NCI-H345 treated with DMSO at 0.1 percent for 48 hours (cell line): ENCODE measurements at regions not wholly inside any gene's neighbourhood (a gene's known extent, or its start where the extent isn't known, plus 50 kb on each side); places are given as distances from the start of the nearest gene placed in this dataset.
"Not testable (repeated sequence)": the region's sequence is repeated elsewhere in the genome, so short reads cannot be mapped to it uniquely, and the experiment has no call there.

Experiments used
- DNase-seq: peaks from one replicate; lab custom pipeline; 2025; ENCODE audit not compliant: unreplicated experiment; lab: John Stamatoyannopoulos, UW

DNA sequence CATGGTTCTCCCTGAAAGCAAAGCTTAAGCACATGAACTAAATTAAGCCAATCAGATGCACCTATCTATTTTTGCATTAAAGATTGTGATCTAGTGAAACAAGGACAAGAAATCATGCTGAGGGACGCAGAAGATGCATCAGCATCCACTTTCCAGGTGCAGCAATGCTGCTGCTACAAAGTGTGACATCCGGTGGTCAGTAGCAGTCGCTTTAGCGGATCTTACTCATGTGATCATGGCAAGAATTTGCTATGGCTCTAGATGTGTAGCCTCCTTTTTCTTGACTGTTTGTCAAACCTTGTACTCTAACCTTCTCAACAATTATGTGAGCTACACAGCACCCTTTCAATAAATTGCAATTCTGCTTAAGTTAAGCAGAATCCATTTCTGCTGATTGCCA is 126.8 kb upstream of the SMLR1 start:
- DNase-seq = no peak

DNA sequence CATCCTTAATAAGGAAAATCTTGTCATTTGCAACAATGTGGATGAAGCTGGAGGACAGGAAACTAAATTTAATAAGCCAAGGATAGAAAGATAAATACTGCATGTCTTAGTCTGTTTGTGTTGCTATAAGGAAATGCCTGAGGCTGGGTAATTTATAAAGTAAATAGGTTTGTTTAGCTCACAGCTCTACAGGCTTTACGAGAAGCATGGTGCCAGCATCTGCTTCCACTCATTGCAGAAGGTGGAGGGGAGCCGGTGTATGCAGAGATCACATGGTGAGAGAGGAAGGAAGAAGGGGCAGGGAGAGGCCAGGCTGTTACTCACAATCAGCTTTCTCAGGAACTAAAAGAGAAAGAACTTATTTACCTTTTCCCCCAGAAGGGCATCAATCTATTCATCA is 118.9 kb upstream of the SMLR1 start:
- DNase-seq = no peak

DNA sequence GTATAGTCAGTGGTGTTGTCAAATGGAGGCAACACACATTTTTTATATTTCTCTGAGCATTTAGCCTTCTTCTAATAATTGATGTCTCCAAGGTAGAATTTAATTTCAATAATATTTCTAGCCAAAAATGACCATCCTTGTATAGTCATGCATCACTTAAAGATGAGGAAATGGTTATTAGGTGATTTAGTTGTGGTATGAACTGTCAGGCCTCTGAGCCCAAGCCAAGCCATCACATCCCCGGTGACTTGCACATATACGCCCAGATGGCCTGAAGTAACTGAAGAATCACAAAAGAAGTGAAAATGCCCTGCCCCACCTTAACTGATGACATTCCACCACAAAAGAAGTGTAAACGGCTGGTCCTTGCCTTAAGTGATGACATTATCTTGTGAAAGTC is 115.6 kb upstream of the SMLR1 start:
- not testable (repeated sequence) for DNase-seq

DNA sequence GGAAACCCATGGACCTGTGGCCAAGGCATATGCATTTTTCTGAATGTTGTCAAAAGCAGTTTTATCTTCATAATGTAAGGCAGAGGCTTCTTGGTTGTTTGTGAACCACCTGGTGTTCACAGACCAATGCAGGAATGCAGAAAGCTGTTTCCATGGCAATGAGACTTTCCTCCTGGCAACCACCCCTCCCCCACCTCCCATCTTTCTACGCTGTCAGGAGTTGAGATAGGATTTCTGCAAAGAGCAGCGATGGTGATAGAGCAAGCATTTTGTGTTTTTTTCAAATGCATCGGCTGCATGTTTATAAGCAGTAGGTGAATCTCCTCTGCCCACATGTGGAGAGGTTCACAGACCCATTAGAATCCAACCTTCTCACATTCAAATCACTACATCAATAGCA is 114.1 kb upstream of the SMLR1 start:
- no peak for DNase-seq

DNA sequence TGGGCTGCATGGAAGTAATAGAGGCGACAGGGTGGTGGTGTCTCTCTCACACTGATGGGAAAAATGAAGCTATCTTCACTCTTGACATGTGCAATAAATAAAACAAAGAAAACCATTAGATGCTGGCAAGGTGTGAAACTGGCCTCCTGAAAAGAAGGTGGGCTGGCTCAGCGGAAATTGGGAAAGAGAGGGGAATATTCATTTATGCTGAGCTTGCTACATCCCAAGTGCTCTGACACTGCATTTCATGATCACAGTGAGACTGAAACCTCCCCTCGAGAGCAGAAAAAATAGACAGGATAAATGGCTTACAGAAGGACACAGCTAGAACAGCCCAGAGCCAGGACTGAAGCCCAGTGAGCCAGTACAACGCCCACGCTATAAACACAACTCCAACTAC is 112.1 kb upstream of the SMLR1 start:
- no peak for DNase-seq

DNA sequence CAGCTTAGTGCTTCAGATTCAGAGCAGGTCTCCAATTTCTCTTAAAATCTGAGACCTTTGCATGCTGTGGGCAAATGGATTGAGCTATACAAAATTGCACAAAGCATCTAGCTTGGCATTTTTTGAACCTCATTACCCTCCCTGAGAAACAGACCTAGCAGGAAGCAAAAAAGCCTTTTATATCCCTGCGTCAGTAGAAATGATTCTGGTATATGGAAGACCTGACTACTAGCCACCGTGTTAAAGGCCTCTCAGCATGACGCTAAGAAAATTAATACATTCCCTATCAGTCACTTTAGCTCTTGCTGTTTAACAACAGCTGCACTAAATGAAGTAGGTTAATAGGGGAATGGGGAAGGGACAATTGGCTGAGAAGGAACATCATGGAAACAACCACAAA is 110.7 kb upstream of the SMLR1 start:
- no peak for DNase-seq

DNA sequence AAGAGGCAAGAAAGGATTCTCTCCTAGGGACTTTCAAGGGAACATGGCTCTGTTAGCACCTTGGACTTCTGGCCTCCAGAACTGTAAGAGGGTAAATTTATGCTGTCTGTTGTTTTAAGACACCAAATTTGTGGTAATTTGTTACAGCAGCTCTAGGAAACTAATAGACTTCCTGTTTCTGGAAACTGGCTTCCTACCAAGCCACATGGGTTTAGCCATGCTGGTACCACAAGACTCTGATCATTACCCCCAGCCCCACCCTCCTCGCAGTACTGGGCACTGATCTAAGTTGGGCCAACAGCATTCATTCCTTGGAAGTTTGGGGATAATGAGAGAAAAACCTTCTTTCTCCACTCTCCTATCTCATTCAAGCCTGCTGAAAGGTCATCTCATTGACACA is 109.5 kb upstream of the SMLR1 start:
- no peak for DNase-seq

DNA sequence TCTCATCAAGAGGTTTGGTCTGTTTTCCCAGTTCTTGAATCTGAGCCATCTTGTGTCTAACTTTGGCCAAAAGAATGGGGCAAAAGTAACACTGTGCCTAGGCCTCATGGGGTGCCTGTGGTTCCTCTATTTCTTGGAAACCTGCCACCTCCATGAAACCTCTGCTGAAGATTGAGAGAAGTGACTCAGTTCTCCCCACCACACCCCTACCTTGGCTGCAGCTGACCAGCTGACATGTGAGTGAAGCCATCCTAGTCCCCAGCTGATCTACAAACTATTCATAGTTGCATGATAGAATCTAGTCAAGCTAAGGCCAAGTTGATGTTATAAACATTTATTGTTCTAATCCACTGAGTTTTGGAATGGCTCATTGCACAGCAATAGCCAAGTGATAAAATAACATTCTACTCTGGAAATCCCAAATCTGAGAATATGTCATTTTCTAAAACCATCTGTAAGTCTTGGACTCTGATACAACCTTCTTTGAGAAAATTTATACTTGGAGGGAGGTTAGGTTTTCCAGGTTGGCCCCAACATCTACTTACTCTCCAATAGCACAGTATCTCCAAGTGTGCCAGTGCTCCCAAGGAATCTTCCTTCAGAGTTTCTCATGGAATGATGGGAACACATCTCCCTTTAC is 107.0 kb upstream of the SMLR1 start:
- no peak for DNase-seq

DNA sequence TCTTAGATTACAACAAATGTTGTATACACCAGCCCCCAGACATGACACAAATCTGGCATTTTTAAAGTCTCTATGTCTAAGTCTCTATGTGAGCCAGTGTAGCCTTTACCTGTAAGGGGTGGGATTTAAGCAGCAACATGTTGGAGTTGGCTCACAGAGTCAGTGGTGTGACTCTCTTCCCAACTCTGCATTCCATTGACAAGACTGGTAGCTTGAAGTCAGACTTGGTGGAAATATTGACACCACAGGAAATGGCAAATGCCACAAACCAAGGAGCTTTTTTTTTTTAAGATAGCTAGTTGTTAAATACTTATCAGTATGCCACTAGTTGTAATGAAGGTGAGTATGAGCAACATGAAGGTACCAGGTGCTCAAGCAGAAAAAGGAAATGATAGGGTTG is 103.1 kb upstream of the SMLR1 start:
- no peak for DNase-seq

DNA sequence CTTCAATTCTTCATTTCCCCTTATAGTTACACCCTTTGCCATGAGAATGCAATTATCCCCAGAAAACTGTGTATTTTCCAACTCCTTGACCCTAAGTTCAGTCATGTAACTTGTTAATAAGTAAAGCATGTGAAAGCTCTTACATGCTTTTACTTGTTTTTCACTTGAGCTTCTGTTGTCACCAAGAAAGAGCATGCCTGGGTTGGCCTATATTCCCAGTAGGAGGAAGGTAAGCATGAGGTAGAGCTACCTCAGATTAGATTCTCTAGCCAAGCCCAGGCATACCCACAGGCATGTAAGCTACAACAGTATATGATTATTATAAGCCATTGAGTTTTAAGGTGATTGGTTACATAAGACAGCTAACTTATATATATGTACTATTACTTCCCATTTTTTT is 101.7 kb upstream of the SMLR1 start:
- DNase-seq = no peak

DNA sequence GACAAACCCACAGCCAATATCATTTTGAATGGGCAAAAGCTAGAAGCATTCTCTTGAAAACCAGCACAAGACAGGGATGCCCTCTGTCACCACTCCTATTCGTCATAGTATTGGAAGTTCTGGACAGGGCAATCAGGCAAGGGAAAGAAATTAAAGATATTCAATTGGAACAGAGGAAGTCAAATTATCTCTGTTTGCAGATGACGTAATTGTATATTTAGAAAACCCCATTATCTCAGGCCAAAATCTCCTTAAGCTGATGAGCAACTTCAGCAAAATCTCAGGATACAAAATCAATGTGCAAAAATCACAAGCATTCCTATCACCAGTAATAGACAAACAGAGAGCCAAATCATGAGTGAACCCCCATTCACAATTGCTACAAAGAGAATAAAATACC is 99.1 kb upstream of the SMLR1 start:
- not testable (repeated sequence) for DNase-seq

DNA sequence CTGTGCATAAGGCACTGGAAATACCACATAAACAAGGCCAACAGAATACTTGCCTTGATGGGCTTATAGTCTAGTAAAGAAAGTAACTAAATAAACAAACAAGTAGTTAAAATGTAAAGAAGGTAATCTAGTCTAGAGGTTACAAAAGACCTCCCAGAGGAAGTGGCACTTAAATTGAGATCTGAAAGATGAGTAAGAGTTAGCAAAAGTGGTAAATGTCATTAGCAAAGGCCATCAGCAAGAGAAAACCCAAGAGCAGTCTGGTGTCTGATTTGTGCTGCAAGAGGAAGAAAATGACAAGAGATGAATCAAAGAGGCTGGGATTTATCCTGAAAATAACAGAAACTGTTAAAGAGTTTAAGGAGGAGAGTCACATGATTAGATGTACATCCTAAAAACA is 96.6 kb upstream of the SMLR1 start:
- DNase-seq = no peak

DNA sequence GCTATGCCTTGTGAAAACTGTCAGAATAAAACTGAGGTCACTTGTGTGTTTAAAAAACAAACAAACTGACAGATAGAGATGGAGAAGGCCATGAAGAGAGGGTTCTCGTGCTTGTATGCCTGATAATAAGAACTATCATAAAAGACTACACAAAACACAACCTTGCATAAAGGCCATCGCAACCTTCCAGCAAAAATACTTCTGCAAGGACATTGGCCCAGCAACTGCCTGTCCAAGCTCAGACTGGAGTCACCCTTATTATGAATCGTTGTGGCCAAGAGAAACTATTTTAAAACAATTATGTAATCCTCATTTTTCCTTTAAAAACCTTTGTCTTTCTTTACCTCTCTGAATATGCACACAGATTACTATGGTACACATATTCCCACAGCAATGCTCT is 93.0 kb upstream of the SMLR1 start:
- no peak for DNase-seq

DNA sequence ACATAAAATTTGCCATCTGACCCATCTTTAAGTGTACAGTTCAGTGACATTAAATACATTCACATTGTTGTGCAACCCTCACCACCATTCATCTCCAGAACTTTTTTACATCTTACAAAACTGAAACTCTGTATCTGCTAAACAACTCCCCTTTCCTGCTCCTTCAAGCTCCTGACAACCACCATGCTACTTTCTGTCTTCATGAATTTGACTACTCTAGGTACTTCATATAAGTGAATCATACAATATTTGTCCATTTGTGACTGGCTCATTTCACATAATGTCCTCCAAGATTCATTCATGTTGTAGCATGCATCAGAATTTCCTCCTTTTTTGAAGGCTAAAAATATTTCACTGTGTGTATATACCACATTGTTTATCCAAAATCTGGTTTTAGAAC is 86.9 kb upstream of the SMLR1 start:
- no peak for DNase-seq

DNA sequence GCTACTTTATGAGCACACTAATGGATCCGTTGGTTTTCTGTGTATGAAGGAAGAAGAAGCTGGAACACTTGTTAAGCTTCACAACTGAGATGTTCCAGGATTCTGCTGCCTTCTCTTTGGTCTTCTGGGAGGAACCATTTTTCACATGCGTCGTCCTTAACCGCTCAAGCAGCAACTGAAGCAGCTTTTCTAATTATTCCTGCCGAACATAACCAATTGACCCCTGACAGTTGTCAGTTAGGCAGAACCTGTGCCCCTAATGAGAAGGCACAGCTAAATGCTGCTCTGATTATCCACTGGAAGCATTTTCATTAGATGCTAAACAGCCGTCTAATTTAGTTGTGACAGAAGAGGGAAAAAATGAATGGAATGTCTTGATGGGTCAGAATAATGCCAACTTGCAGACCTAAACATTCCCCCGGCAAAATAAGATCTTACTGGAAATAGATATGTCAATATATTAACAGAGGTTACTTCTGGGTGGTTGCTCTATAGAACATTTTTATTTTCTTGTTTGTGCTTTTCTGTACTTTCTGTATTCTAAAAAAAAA is 85.0 kb upstream of the SMLR1 start:
- no peak for DNase-seq

DNA sequence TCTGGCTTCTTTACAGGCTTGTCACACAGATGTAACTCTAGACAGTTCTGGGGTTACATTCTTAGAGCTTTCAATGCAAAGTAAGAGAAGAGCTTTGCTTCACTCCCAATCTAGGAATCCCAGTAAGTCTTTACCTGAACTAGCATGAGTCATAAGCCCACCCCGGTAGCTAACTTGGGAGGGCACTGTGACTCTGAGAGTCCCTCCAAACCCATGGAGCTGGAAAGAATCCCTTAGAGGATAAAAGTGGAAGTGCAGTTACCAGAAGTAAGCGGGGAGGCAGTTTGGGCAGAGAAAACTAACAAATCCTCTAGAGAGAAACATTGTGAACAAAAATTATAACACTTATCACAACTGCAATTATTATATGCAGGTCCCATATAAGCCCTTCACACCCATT is 84.0 kb upstream of the SMLR1 start:
- no peak for DNase-seq

DNA sequence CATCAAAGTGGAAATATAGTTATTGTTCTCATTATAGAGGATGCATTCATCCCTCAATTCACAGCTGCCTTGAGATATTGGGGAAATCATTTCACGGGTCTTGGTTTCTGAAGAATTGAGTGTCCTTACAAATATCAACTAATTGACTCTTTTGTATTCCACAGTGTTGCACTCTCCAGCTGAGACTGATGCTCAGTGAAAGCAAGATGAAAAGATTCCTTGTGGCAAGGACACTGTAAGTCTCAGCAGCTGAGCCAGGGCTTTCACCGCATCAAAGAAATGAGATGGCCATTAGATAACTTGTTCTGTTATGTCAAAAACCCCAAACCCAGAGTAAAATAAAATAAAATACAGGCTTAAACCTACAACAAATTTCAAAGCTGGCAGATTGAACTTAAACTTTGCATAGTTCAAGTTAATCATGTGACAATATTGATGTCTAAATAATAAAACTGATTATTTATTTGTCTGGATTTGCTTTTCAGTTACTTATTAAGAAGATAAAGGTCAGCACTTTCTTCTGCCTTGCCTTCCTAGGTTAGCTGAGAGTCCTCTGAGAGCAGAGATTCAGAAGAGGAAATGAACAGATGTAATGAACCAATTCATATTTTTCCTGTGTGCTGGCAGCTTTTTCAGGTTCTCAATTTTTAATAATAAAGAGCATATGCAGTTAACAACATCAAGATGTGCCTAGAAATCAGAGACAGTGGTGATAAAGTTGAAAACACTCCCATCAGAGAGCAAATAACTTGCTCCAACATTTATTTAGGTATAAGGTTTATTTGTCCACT is 82.4 kb upstream of the SMLR1 start:
- no peak for DNase-seq

DNA sequence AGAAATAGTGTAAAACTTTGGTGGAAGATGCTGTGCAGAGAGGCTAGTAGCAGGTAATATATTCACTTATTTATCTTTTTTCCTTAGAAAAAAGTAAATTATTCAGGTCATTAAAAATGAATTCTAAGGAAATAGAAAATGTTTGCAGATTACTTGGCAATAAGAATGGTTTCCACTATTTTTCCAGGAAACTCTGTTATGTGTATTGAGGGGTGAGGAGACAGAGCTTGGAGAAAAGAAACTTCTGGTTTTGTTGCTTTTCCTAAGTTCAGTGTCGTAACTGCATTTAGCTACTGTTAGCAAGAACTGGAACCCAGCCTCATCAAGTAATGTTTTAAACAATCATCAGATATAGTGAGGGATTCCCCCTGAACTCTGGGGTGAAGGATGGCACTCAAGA is 79.2 kb upstream of the SMLR1 start:
- no peak for DNase-seq

DNA sequence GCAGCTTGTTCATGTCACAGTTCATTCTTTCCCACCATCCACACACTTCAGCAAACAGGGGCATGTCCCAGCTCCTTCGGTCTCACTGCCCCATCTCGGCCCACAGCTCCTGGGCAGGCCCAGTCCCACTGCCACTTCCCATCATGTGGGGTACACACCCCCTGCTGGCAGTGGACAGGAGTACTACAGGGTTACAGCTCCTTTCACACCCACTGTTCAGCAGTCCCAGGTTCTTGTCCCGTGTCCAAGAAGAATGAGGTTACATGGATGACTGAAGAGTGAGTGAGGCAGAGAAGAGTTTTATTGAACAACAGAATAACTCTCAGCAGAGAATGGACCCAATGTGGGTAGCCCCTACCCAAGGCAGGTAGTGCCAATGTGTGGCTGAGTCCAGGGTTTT is 77.8 kb upstream of the SMLR1 start:
- DNase-seq = no peak

DNA sequence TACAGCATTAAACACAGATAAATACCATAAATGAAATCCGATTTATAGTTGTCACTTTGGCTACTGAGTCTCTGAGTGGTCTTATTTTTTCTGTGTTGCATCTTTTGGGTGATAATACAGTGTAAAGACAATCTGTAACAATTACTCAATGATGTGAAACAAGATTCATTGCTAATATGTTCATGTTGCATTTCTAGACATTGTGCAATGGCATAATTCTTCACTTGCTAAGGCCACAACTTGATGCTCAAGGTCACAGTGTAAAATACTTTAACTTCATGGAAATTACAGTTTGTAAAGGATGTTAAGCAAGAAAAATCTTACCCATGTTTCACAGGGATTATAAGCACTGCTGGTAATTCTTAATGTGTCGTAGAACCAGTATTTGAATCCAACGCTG is 74.9 kb upstream of the SMLR1 start:
- DNase-seq = no peak

DNA sequence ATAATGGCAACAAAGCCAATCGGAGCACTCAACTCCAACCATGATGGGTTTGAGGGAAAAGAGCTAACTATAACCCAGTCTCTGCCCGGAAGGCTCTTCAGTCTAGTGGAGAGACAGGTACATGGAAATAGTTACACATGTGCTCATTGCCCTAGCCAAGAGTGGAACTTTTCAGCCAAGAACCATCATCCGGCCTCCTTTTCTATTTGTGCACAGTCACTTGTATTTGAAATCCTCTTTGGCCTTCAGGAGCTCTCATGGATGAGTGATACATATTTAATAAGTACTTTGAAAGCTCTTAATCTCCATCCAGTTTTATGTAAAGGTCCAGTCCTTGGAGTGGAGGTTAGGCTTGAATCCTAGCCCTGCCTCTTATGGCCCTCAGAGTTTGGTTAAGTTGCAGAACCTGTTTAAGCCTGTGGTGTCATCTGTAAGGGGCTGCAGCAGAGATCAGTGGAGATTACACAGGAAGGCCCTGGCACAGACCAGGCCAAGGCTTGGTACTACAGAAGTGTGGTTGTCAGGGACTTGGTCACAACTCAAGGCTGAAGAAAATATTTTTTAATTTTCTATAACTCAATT is 72.3 kb upstream of the SMLR1 start:
- DNase-seq = no peak

DNA sequence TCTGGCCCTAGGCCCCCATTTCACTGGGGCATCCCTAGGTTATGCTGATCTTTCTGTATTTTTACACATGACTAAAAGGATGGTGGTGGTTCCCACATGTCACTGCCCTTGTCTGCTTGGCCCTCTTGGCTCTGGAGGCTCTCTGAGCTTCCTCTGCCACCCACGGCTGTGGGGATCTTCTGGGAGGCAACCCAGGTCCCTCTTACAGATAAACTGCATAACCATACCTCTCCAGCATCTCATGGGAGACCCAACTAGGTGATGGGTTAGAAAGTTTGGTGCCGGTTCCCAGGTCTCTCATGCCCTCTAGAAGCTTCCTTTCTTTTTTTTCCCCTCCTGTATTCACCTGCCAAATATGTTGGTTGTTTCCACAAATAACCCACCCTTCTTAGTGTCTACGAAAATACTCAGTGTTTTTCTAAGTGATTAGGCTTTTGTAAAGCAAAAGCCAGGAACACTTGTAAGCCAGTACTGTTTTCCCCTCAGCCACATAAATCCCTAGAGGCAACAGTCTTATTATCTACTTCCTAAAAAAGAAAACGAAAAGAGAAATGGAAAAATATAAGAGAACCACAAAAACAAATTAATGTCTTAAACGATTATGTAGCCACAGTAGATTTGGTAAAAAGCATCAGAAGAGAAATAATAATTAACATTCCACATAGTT is 71.7 kb upstream of the SMLR1 start:
- DNase-seq = no peak
